RWPE2 (cell line): ENCODE measurements at regions not wholly inside any gene's neighbourhood (a gene's known extent, or its start where the extent isn't known, plus 50 kb on each side); places are given as distances from the start of the nearest gene placed in this dataset.

Experiments
- ATAC-seq: fragments of 200-7000 bp; cut with Tn5 transposase; 3 replicates; pipeline ENCODE4 v1.9.1; 2021; ENCODE audit warnings: low read depth
- DNase-seq: peaks from one replicate; pipeline ENCODE4 v3.0.0-alpha.2; 2020; ENCODE audit warnings: low spot score
- H3K27ac ChIP-seq: fragments of 450-650 bp; 2 replicates; pipeline ENCODE4 v1.5.1; 2017; ENCODE audit warnings: mild to moderate bottlenecking; ENCODE audit not compliant: poor library complexity, severe bottlenecking
- H3K27me3 ChIP-seq: fragments of 250-450 bp; sonication (Bioruptor Pico); 2 replicates; pipeline ENCODE4 v1.5.1; 2021; ENCODE audit warnings: mild to moderate bottlenecking, moderate library complexity; ENCODE audit not compliant: insufficient read depth, poor library complexity, severe bottlenecking
- H3K36me3 ChIP-seq: fragments of 250-450 bp; sonication (Bioruptor Pico); 2 replicates; pipeline ENCODE4 v1.5.1; 2020; ENCODE audit warnings: low read depth, mild to moderate bottlenecking, moderate library complexity
- H3K4me1 ChIP-seq: fragments of 250-450 bp; sonication (Bioruptor Pico); 2 replicates; pipeline ENCODE4 v1.5.1; 2021; ENCODE audit warnings: mild to moderate bottlenecking, moderate library complexity; ENCODE audit not compliant: insufficient read depth, poor library complexity, severe bottlenecking
- H3K4me3 ChIP-seq: fragments of 250-450 bp; sonication (Bioruptor Pico); 2 replicates; pipeline ENCODE4 v1.5.1; 2021; ENCODE audit warnings: mild to moderate bottlenecking, moderate library complexity; ENCODE audit not compliant: severe bottlenecking
- H3K9me3 ChIP-seq: fragments of 250-450 bp; sonication (Bioruptor Pico); 2 replicates; pipeline ENCODE4 v1.5.1; 2021; ENCODE audit warnings: mild to moderate bottlenecking, moderate library complexity; ENCODE audit not compliant: severe bottlenecking
- CTCF ChIP-seq: fragments of 450-650 bp; IDR thresholded peaks from one replicate; pipeline ENCODE4 v1.5.1; 2017; ENCODE audit warnings: mild to moderate bottlenecking, moderate library complexity; ENCODE audit not compliant: poor library complexity, severe bottlenecking

DNA sequence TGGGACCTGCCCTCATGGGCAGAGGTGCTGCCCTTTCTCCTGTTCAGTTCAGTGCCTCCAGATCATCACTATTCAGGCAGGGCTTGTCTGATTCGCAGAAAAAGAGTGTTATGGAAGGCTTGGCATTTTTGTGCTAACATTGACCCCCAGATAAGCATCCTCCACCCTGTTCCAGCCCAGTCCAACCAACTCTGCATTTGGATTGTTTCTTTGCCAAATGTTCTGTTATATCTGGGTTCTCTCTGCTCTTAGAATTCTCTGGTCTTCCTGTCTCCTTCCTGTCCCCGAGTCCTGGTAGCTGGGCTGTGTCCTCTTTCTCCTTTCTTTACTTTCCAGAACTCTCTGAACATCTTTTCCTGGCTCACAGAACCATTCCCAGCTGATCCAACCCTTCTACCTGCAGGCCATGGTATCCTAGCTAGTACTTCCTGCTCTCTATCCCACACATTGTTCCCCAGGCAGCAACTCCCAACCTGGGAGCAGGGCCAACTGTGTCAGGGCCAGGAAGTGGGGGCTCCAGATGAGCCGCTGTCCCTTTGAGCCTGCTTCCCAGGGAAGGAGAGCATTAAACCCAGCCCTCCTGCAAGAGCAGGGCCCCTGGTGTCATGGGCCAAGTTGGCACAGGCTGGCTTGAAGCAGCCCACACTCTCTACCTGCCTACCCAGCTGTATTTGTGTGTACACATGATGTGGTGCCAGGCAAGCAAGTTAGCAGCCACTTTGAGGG, 280.7 kb upstream of the CADM1 start:
- Histone ChIP-seq H3K27me3 (no peaks in the 10 kb centered on the region), H3K9me3 (no peaks in the 10 kb centered on the region), H3K4me1 (no peaks in the 10 kb centered on the region), H3K27ac (no peak overlapping the region), H3K36me3 (no peaks in the 10 kb centered on the region), H3K4me3 (no peak overlapping the region)
- TF ChIP-seq CTCF, result no peak
- ATAC-seq (no peak), DNase-seq (no peak)

DNA sequence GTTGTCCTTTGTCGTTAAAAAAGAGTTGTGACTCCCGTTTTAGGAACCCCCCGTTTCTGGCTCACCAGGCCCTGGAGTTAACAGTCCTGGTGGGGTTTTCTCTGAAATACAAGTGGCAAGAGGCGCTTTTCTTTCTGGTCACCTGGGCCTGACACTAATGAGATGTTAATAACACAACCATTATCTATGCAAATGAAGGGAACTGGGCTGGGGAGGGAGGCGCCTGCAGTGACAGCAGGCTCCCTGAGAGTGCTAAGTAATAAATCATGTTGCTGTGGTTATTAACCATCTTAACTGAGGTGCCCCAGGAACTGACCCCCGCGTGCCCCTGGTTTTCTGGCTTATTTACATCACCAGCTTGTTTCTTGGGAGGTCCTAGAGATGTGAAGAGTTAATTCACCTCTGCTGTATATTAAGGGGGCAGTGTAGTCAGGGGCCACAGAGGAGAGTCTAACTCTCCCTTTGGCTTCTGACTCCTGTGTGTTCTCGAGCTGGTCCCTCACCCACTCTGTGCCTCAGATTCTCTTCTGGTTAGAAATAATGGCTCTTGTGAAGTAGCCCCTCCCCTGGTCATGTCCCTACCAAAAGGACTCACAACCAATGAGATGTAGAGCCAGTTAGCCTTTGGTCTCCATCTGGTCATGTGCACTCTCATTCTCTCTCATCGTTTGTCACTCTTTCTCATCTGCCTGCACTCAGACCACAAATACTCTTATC, 276.6 kb upstream of the CADM1 start:
- Histone ChIP-seq H3K9me3 (no peaks in the 10 kb centered on the region), H3K27ac (no peak overlapping the region), H3K27me3 (no peaks in the 10 kb centered on the region), H3K36me3 (no peaks in the 10 kb centered on the region), H3K4me3 (no peak overlapping the region), H3K4me1 (no peaks in the 10 kb centered on the region)
- ATAC-seq (no peak), DNase-seq (no peak)
- no peak for TF ChIP-seq CTCF

- H3K4me3 ChIP-seq, result no peak overlapping the region
- H3K27ac ChIP-seq, result no peak overlapping the region
- H3K4me1 ChIP-seq, result no peaks in the 10 kb centered on the region
- TF ChIP-seq CTCF, result no peak
- H3K36me3 ChIP-seq, result no peaks in the 10 kb centered on the region
- ATAC-seq, result no peak
- H3K27me3 ChIP-seq, result no peaks in the 10 kb centered on the region
- DNase-seq, result no peak
- no peaks in the 10 kb centered on the region for H3K9me3 ChIP-seq
These were observed 274.9 kb upstream of the CADM1 start for GRCh38 chr11:115778928-115779650.

DNA sequence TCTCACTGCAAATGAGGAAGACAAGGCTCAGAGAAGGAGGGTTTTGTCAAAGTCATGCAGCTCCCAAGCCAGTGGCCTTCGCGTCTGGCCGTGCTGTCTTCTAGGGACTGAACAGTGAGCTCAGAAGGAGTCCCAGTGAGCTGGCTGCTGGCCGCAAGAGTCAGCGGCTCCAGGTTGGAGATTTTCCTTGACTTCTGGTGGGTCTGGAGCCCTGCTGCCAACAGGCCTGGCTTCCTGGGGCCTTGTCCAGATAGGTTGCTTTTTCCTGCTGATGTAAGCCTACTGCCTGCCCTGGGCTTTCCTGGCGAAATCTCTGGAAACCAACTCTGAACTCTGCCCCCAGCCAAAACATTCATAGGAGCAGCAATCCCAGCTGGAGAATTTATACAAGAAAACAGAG, 272.7 kb upstream of the CADM1 start:
- Histone ChIP-seq H3K4me1 (no peaks in the 10 kb centered on the region), H3K27ac (no peak overlapping the region), H3K27me3 (no peaks in the 10 kb centered on the region), H3K36me3 (no peaks in the 10 kb centered on the region), H3K9me3 (no peaks in the 10 kb centered on the region), H3K4me3 (no peak overlapping the region)
- ATAC-seq (no peak), DNase-seq (no peak)
- TF ChIP-seq CTCF, result no peak
